Mesendoderm (in vitro differentiated cells): ENCODE measurements at regions not wholly inside any gene's neighbourhood (a gene's known extent, or its start where the extent isn't known, plus 50 kb on each side); places are given as distances from the start of the nearest gene placed in this dataset.
A peak's percentile ranks its signal among the peaks of the same experiment; 100 is the strongest.

Source experiments
- DNase-seq: peaks from one replicate; pipeline ENCODE4 v3.0.0; 2013
- H2AK5ac ChIP-seq: 2 replicates; pipeline ENCODE4 v1.6.1; 2013; ENCODE audit warnings: low read length, inconsistent platforms
- H2BK120ac ChIP-seq: 2 replicates; pipeline ENCODE4 v1.6.1; 2013; ENCODE audit warnings: low read depth, mild to moderate bottlenecking, low read length, moderate library complexity, mixed read lengths
- H2BK15ac ChIP-seq: replicated peaks from 2 replicates; pipeline ENCODE4 v1.6.1; 2013; ENCODE audit warnings: low read depth, mild to moderate bottlenecking, moderate library complexity
- H2BK5ac ChIP-seq: 2 replicates; pipeline ENCODE4 v1.6.1; 2013; ENCODE audit warnings: low read length, inconsistent platforms
- H3K18ac ChIP-seq: 2 replicates; pipeline ENCODE4 v1.6.1; 2013; ENCODE audit warnings: mild to moderate bottlenecking, low read length, mixed read lengths
- H3K23ac ChIP-seq: one replicate; pipeline ENCODE4 v1.6.1; 2013; ENCODE audit warnings: low read length
- H3K27ac ChIP-seq: 2 replicates; pipeline ENCODE4 v1.5.1; 2013; ENCODE audit warnings: low read depth, mild to moderate bottlenecking, inconsistent platforms, low read length, moderate library complexity
- H3K27me3 ChIP-seq: 2 replicates; pipeline ENCODE4 v1.6.1; 2013; ENCODE audit warnings: low read length, control low read depth, mild to moderate bottlenecking, inconsistent platforms; ENCODE audit not compliant: insufficient read depth, poor library complexity
- H3K36me3 ChIP-seq: 2 replicates; pipeline ENCODE4 v1.6.1; 2013; ENCODE audit warnings: low read length, inconsistent platforms; ENCODE audit not compliant: control insufficient read depth, insufficient read depth
- H3K4ac ChIP-seq: one replicate; pipeline ENCODE4 v1.6.1; 2013; ENCODE audit warnings: low read depth, mild to moderate bottlenecking, low read length, moderate library complexity
- H3K4me1 ChIP-seq: 2 replicates; pipeline ENCODE4 v1.6.1; 2013; ENCODE audit warnings: low read depth, low read length, inconsistent platforms; ENCODE audit not compliant: control insufficient read depth
- H3K4me2 ChIP-seq: 2 replicates; pipeline ENCODE4 v1.6.1; 2013; ENCODE audit warnings: low read length
- H3K4me3 ChIP-seq: 2 replicates; pipeline ENCODE4 v1.5.1; 2013; ENCODE audit warnings: mild to moderate bottlenecking, low read length
- H3K56ac ChIP-seq: one replicate; pipeline ENCODE4 v1.6.1; 2013; ENCODE audit warnings: low read length
- H3K79me1 ChIP-seq: 2 replicates; pipeline ENCODE4 v1.6.1; 2013; ENCODE audit warnings: low read length, inconsistent platforms
- H3K79me2 ChIP-seq: 2 replicates; pipeline ENCODE4 v1.6.1; 2013; ENCODE audit warnings: mild to moderate bottlenecking, low read length; ENCODE audit not compliant: control insufficient read depth, insufficient read depth
- H3K9ac ChIP-seq: 2 replicates; pipeline ENCODE4 v1.6.1; 2013; ENCODE audit warnings: low read length, inconsistent platforms
- H4K5ac ChIP-seq: one replicate; pipeline ENCODE4 v1.6.1; 2013; ENCODE audit warnings: low read length
- H4K8ac ChIP-seq: one replicate; pipeline ENCODE4 v1.6.1; 2013; ENCODE audit warnings: low read depth, mild to moderate bottlenecking, control low read depth, low read length, moderate library complexity
- WGBS: extraction: QIAGEN DNeasy Blood & Tissue Kit; methylation state at CpG from one replicate; pipeline ENCODE4 v1.1.7; 2013; ENCODE audit warnings: low lambda C conversion rate, missing lambda C conversion rate; ENCODE audit not compliant: insufficient coverage; ENCODE audit errors: extremely low coverage; 5-methylcytosine and 5-hydroxymethylcytosine counted together

DNA sequence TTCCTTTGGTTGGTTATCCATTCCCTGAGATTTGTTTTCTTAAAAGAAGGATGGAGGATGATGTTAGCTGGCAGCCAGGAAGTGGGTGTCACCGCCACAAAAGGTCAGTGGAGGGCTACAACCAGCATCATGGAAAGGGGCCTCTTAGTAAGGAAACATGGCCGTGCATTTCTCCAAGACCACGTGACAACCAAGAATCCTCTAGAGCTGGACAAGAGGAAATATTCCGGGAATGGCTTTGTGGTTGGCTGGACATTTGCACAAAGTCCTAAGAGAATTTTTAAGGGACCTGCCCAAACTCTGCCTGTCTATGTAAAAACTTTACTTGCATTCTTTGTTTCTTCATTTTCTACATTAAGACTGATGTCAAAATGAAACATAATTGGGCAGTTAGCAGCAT is 399.9 kb upstream of the MARCKS start:
- no peak overlapping the region for H3K4me2 ChIP-seq
- no CpG with 5 or more reads among the region's 4 CpGs for WGBS
- H3K23ac ChIP-seq, result no peak overlapping the region
- no peak overlapping the region for H2BK15ac ChIP-seq
- H2AK5ac ChIP-seq, result no peak overlapping the region
- no peak overlapping the region for H4K5ac ChIP-seq
- H2BK5ac ChIP-seq, result no peak overlapping the region
- H2BK120ac ChIP-seq, result no peak overlapping the region
- H3K9ac ChIP-seq, result no peak overlapping the region
- no peak overlapping the region for H3K27ac ChIP-seq
- no peaks in the 10 kb centered on the region for H3K4me1 ChIP-seq
- no peak for DNase-seq
- H3K27me3 ChIP-seq, result no peaks in the 10 kb centered on the region
- no peak overlapping the region for H3K4me3 ChIP-seq
- H4K8ac ChIP-seq, result no peak overlapping the region
- no peak overlapping the region for H3K18ac ChIP-seq
- no peaks in the 10 kb centered on the region for H3K36me3 ChIP-seq
- no peaks in the 10 kb centered on the region for H3K79me1 ChIP-seq
- no peak overlapping the region for H3K56ac ChIP-seq
- H3K4ac ChIP-seq, result no peak overlapping the region
- H3K79me2 ChIP-seq, result no peaks in the 10 kb centered on the region

DNA sequence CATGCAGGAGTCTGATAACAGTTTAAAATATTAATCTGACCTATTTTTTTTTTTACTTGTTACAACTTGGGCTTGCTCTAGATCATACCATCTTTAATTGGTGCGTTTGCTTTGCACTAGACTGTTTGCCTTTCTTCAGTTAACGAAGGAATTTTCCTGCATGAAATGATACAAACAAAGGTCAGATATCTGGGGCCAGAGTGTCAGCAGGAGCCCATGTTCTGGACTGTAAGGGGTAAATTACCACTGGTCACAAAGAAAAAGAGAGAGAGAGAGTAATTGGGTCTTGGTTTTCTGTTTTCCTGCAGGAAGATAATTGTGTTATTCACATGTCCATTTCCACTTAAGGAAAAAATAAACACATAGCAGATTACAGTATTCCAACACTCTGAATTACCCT is 399.4 kb upstream of the MARCKS start:
- H3K27ac ChIP-seq, result no peak overlapping the region

GRCh38 chr6:113458368-113459010 is 398.7 kb upstream of the MARCKS start:
- H3K56ac ChIP-seq, result no peak overlapping the region
- H3K79me1 ChIP-seq, result no peaks in the 10 kb centered on the region
- DNase-seq, result no peak
- no peak overlapping the region for H3K18ac ChIP-seq
- no CpG with 5 or more reads among the region's 2 CpGs for WGBS
- no peaks in the 10 kb centered on the region for H3K79me2 ChIP-seq
- no peak overlapping the region for H3K4ac ChIP-seq
- no peak overlapping the region for H2BK120ac ChIP-seq
- no peak overlapping the region for H3K9ac ChIP-seq
- no peak overlapping the region for H3K4me2 ChIP-seq
- H3K4me1 ChIP-seq, result no peaks in the 10 kb centered on the region
- H3K27ac ChIP-seq, result no peak overlapping the region
- H2AK5ac ChIP-seq, result no peak overlapping the region
- no peak overlapping the region for H4K5ac ChIP-seq
- no peak overlapping the region for H2BK5ac ChIP-seq
- no peak overlapping the region for H3K23ac ChIP-seq
- no peak overlapping the region for H4K8ac ChIP-seq
- no peaks in the 10 kb centered on the region for H3K27me3 ChIP-seq
- no peaks in the 10 kb centered on the region for H3K36me3 ChIP-seq
- H2BK15ac ChIP-seq, result no peak overlapping the region
- H3K4me3 ChIP-seq, result no peak overlapping the region

More for the DNA sequence above, 399.4 kb upstream of the MARCKS start:
- Histone ChIP-seq H2BK15ac (no peak overlapping the region), H3K4me2 (no peak overlapping the region), H3K23ac (no peak overlapping the region), H3K4me1 (no peaks in the 10 kb centered on the region), H2BK5ac (no peak overlapping the region), H3K36me3 (no peaks in the 10 kb centered on the region), H3K79me1 (no peaks in the 10 kb centered on the region), H4K5ac (no peak overlapping the region), H3K18ac (no peak overlapping the region), H3K4me3 (no peak overlapping the region), H3K9ac (no peak overlapping the region), H2AK5ac (no peak overlapping the region), H4K8ac (no peak overlapping the region), H3K27me3 (no peaks in the 10 kb centered on the region), H2BK120ac (no peak overlapping the region), H3K79me2 (no peaks in the 10 kb centered on the region), H3K4ac (no peak overlapping the region), H3K56ac (no peak overlapping the region)
- DNase-seq, result no peak
- WGBS, result no CpG with 5 or more reads among the region's 2 CpGs

GRCh38 chr6:113461153-113461932 is 395.8 kb upstream of the MARCKS start:
- Histone ChIP-seq H3K79me2 (no peaks in the 10 kb centered on the region), H3K18ac (no peak overlapping the region), H3K79me1 (no peaks in the 10 kb centered on the region), H3K27ac (no peak overlapping the region), H3K4me1 (no peaks in the 10 kb centered on the region), H3K4ac (no peak overlapping the region), H3K23ac (no peak overlapping the region), H3K56ac (no peak overlapping the region), H3K9ac (no peak overlapping the region), H3K4me3 (no peak overlapping the region), H4K5ac (no peak overlapping the region), H2BK15ac (no peak overlapping the region), H2AK5ac (no peak overlapping the region), H3K36me3 (no peaks in the 10 kb centered on the region), H4K8ac (no peak overlapping the region), H3K27me3 (no peaks in the 10 kb centered on the region), H2BK5ac (no peak overlapping the region), H3K4me2 (no peak overlapping the region), H2BK120ac (no peak overlapping the region)
- DNase-seq, result peak; percentile 21
- WGBS, result no CpG with 5 or more reads among the region's 4 CpGs

DNA sequence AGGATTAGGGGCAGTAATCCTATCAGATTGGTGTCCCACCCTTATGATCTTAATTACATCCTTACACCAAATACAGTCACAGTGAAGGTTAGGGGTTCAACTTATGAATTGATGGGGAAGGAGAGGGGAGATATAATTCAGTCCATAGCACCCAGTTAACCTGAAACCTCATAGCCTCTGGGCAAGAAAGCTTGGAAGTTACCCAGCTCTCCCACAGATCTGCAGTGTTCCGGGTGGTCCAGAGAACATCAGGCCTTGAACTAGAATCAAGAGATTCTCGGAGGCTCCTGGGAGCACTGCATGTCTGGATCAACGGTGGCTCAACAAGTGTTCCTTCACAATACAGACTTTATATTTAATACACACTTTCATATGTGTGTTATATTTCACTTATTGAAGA is 392.6 kb upstream of the MARCKS start:
- no peak overlapping the region for H3K4me3 ChIP-seq
- no peak overlapping the region for H2BK120ac ChIP-seq
- no peak overlapping the region for H3K18ac ChIP-seq
- H3K79me1 ChIP-seq, result no peaks in the 10 kb centered on the region
- H3K27ac ChIP-seq, result no peak overlapping the region
- H3K4ac ChIP-seq, result no peak overlapping the region
- H4K5ac ChIP-seq, result no peak overlapping the region
- no peaks in the 10 kb centered on the region for H3K36me3 ChIP-seq
- H2AK5ac ChIP-seq, result no peak overlapping the region
- H3K56ac ChIP-seq, result no peak overlapping the region
- H2BK5ac ChIP-seq, result no peak overlapping the region
- WGBS, result no CpG with 5 or more reads among the region's 3 CpGs
- no peak overlapping the region for H3K9ac ChIP-seq
- DNase-seq, result no peak
- H3K4me1 ChIP-seq, result no peaks in the 10 kb centered on the region
- no peak overlapping the region for H2BK15ac ChIP-seq
- no peaks in the 10 kb centered on the region for H3K79me2 ChIP-seq
- H4K8ac ChIP-seq, result no peak overlapping the region
- H3K23ac ChIP-seq, result no peak overlapping the region
- H3K27me3 ChIP-seq, result no peaks in the 10 kb centered on the region
- H3K4me2 ChIP-seq, result no peak overlapping the region
